HG03045 (cell line): ENCODE measurements at regions not wholly inside any gene's neighbourhood (a gene's known extent, or its start where the extent isn't known, plus 50 kb on each side); places are given as distances from the start of the nearest gene placed in this dataset.

Experiments
- ATAC-seq: cut with Tn5 transposase; IDR thresholded peaks from one replicate; pipeline ENCODE4 v1.9.1; 2021; ENCODE audit warnings: mild to moderate bottlenecking, moderate library complexity; ENCODE audit not compliant: unreplicated experiment

GRCh38 chr2:42910645-42911405 is 118.4 kb upstream of the HAAO start:
- ATAC-seq: no peak

GRCh38 chr2:42909966-42910365 is 117.6 kb upstream of the HAAO start:
- no peak for ATAC-seq

GRCh38 chr2:42908518-42909200 is 116.3 kb upstream of the HAAO start:
- ATAC-seq: no peak

- no peak for ATAC-seq
Measured at GRCh38 chr2:42907835-42908234, 115.5 kb upstream of the HAAO start.

GRCh38 chr2:42906557-42907411 is 114.4 kb upstream of the HAAO start:
- ATAC-seq: no peak

GRCh38 chr2:42906111-42906556 is 113.8 kb upstream of the HAAO start:
- ATAC-seq: no peak

GRCh38 chr2:42905341-42906110 is 113.1 kb upstream of the HAAO start:
- no peak for ATAC-seq

GRCh38 chr2:42904576-42904876 is 112.1 kb upstream of the HAAO start:
- ATAC-seq: no peak

- ATAC-seq: no peak
Measured at GRCh38 chr2:42903821-42904575, 111.6 kb upstream of the HAAO start.

GRCh38 chr2:42902939-42903709 is 110.7 kb upstream of the HAAO start:
- no peak for ATAC-seq

- ATAC-seq: no peak
Measured at GRCh38 chr2:42901076-42901640, 108.8 kb upstream of the HAAO start.

GRCh38 chr2:42900289-42900891 is 108.0 kb upstream of the HAAO start:
- no peak for ATAC-seq

- no peak for ATAC-seq
Measured at GRCh38 chr2:42897358-42897757, 105.0 kb upstream of the HAAO start.

GRCh38 chr2:42895791-42896135 is 103.4 kb upstream of the HAAO start:
- no peak for ATAC-seq

GRCh38 chr2:42895134-42895790 is 102.9 kb upstream of the HAAO start:
- no peak for ATAC-seq

GRCh38 chr2:42893047-42893758 is 100.8 kb upstream of the HAAO start:
- no peak for ATAC-seq

GRCh38 chr2:42890791-42891355 is 98.5 kb upstream of the HAAO start:
- ATAC-seq: no peak
